PC-9 (cell line): ENCODE measurements at regions not wholly inside any gene's neighbourhood (a gene's known extent, or its start where the extent isn't known, plus 50 kb on each side); places are given as distances from the start of the nearest gene placed in this dataset.

Experiments
- EZH2 ChIP-seq: fragments of 200-600 bp; sonication (generic); IDR thresholded peaks from 2 replicates; pipeline ENCODE4 v1.8.0; 2017; ENCODE audit warnings: antibody characterized with exemption, low read depth
- TF ChIP-seq, protein P1 (sequence below): fragments of 200-600 bp; sonication (generic); conservative IDR thresholded peaks from 2 replicates; pipeline ENCODE4 v1.6.1; 2017; ENCODE audit warnings: mixed run types, antibody characterized with exemption, mild to moderate bottlenecking, moderate library complexity

DNA sequence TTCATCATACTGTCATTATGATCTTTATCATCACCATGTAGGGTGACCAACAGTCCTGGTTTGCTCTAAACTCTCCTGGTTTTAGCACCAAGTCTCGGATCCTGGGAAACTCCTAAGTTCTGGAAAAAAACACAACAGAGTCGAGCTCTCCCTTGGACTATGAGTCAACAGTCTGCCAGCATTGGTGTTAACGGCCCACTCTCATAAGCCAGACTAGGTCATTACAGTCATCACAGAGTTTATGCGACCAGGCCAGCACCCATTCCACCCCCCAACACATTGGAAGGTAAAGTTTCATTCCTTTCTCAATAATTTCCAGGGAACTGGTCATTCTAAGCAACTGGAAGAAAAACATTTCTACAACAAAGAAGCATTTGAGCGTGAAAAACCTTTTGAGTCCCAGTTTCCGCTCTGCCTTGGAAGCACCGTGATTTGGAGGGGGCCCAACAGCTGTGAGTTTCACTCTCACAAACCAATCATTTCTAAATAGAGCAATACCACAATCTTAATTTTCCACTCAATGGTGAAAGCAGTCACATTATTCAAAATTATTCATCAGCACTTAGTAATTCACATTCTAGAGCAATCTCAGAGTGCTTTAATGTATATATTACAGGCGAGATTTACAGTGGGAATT is 445.0 kb downstream of the CDH26 start:
- no peak for TF ChIP-seq EZH2
- TF ChIP-seq, protein P1, sequence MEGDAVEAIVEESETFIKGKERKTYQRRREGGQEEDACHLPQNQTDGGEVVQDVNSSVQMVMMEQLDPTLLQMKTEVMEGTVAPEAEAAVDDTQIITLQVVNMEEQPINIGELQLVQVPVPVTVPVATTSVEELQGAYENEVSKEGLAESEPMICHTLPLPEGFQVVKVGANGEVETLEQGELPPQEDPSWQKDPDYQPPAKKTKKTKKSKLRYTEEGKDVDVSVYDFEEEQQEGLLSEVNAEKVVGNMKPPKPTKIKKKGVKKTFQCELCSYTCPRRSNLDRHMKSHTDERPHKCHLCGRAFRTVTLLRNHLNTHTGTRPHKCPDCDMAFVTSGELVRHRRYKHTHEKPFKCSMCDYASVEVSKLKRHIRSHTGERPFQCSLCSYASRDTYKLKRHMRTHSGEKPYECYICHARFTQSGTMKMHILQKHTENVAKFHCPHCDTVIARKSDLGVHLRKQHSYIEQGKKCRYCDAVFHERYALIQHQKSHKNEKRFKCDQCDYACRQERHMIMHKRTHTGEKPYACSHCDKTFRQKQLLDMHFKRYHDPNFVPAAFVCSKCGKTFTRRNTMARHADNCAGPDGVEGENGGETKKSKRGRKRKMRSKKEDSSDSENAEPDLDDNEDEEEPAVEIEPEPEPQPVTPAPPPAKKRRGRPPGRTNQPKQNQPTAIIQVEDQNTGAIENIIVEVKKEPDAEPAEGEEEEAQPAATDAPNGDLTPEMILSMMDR: no peak
